T-helper 17 cell (primary cell): ENCODE measurements at regions not wholly inside any gene's neighbourhood (a gene's known extent, or its start where the extent isn't known, plus 50 kb on each side); places are given as distances from the start of the nearest gene placed in this dataset.
"Not testable (repeated sequence)": the region's sequence is repeated elsewhere in the genome, so short reads cannot be mapped to it uniquely, and the experiment has no call there.

Source experiments
- ATAC-seq: fragments of 150-1000 bp; cut with Tn5 transposase; 2 replicates; pipeline ENCODE4 v1.10.0; 2021; ENCODE audit warnings: mild to moderate bottlenecking, moderate library complexity
- DNase-seq, 3 donors: peaks; one replicate each; pipeline versions ENCODE4 v3.0.0 to v3.0.0-alpha.2; 2020 to 2021
- H3K9me3 ChIP-seq: one replicate; pipeline ENCODE4 v1.7.0; 2013; ENCODE audit warnings: low read length, mild to moderate bottlenecking; ENCODE audit not compliant: control insufficient read depth, poor library complexity, severe bottlenecking
- H3K27ac Mint-ChIP-seq: one replicate; pipeline ENCODE4 v1.8.0; 2022; ENCODE audit warnings: mild to moderate bottlenecking, moderate library complexity, mixed read lengths
- H3K27me3 Mint-ChIP-seq: one replicate; pipeline ENCODE4 v1.8.0; 2022; ENCODE audit warnings: mixed read lengths
- H3K36me3 Mint-ChIP-seq: one replicate; pipeline ENCODE4 v1.8.0; 2022; ENCODE audit warnings: low read depth, mixed read lengths
- H3K4me1 Mint-ChIP-seq: one replicate; pipeline ENCODE4 v1.8.0; 2022; ENCODE audit warnings: mild to moderate bottlenecking, mixed read lengths
- H3K4me3 Mint-ChIP-seq: one replicate; pipeline ENCODE4 v1.8.0; 2022; ENCODE audit warnings: mild to moderate bottlenecking, moderate library complexity, mixed read lengths

- Mint-ChIP-seq H3K36me3 (no peaks in the 10 kb centered on the region), H3K27me3 (no peaks in the 10 kb centered on the region), H3K4me1 (no peaks in the 10 kb centered on the region), H3K27ac (no peak overlapping the region), H3K4me3 (no peak overlapping the region)
- no peaks in the 10 kb centered on the region for H3K9me3 ChIP-seq
- DNase-seq (no peak), ATAC-seq (no peak)
These were observed 171.7 kb downstream of the TLE3 start for GRCh38 chr15:69926006-69926405.

GRCh38 chr15:69926721-69927120, 171.0 kb downstream of the TLE3 start:
- no peak for DNase-seq
- no peaks in the 10 kb centered on the region for H3K27me3 Mint-ChIP-seq
- H3K4me1 Mint-ChIP-seq, result no peaks in the 10 kb centered on the region
- no peak overlapping the region for H3K4me3 Mint-ChIP-seq
- no peaks in the 10 kb centered on the region for H3K36me3 Mint-ChIP-seq
- H3K27ac Mint-ChIP-seq, result no peak overlapping the region
- no peak for ATAC-seq
- H3K9me3 ChIP-seq, result no peaks in the 10 kb centered on the region

- not testable (repeated sequence) for H3K4me1 Mint-ChIP-seq, H3K9me3 ChIP-seq, H3K27me3 Mint-ChIP-seq, H3K4me3 Mint-ChIP-seq, H3K36me3 Mint-ChIP-seq, DNase-seq, ATAC-seq, H3K27ac Mint-ChIP-seq
These were observed 168.8 kb downstream of the TLE3 start for GRCh38 chr15:69928890-69929289.

- Mint-ChIP-seq H3K4me3 (no peak overlapping the region), H3K27ac (no peak overlapping the region), H3K36me3 (no peaks in the 10 kb centered on the region), H3K27me3 (peaks cover 13% of the 10 kb centered on the region), H3K4me1 (no peaks in the 10 kb centered on the region)
- no peak for ATAC-seq
- DNase-seq, result no peak
- H3K9me3 ChIP-seq, result no peaks in the 10 kb centered on the region
These were observed 167.6 kb downstream of the TLE3 start for GRCh38 chr15:69929905-69930630.

- H3K4me1 Mint-ChIP-seq, result no peaks in the 10 kb centered on the region
- no peaks in the 10 kb centered on the region for H3K36me3 Mint-ChIP-seq
- H3K27me3 Mint-ChIP-seq, result peaks cover 13% of the 10 kb centered on the region
- no peak overlapping the region for H3K27ac Mint-ChIP-seq
- H3K4me3 Mint-ChIP-seq, result no peak overlapping the region
- ATAC-seq (no peak), DNase-seq (no peak)
- H3K9me3 ChIP-seq, result no peaks in the 10 kb centered on the region
These were observed 167.0 kb downstream of the TLE3 start for GRCh38 chr15:69930754-69931153.

- ATAC-seq (no peak), DNase-seq (no peak)
- H3K4me3 Mint-ChIP-seq, result no peak overlapping the region
- no peaks in the 10 kb centered on the region for H3K36me3 Mint-ChIP-seq
- H3K27ac Mint-ChIP-seq, result no peak overlapping the region
- H3K9me3 ChIP-seq, result no peaks in the 10 kb centered on the region
- peaks cover 13% of the 10 kb centered on the region for H3K27me3 Mint-ChIP-seq
- no peaks in the 10 kb centered on the region for H3K4me1 Mint-ChIP-seq
These were observed 166.6 kb downstream of the TLE3 start for GRCh38 chr15:69931156-69931555.

- ATAC-seq (no peak), DNase-seq (no peak)
- no peak overlapping the region for H3K4me3 Mint-ChIP-seq
- no peaks in the 10 kb centered on the region for H3K36me3 Mint-ChIP-seq
- H3K27ac Mint-ChIP-seq, result no peak overlapping the region
- H3K9me3 ChIP-seq, result no peaks in the 10 kb centered on the region
- peaks cover 13% of the 10 kb centered on the region for H3K27me3 Mint-ChIP-seq
- peaks cover 3% of the 10 kb centered on the region for H3K4me1 Mint-ChIP-seq
These were observed 163.1 kb downstream of the TLE3 start for GRCh38 chr15:69934607-69935006.

GRCh38 chr15:69939513-69940440, 157.9 kb downstream of the TLE3 start:
- Mint-ChIP-seq H3K27ac (no peak overlapping the region), H3K4me1 (peaks cover 3% of the 10 kb centered on the region), H3K4me3 (no peak overlapping the region), H3K27me3 (peaks cover 8% of the 10 kb centered on the region), H3K36me3 (no peaks in the 10 kb centered on the region)
- DNase-seq (no peak), ATAC-seq (no peak)
- H3K9me3 ChIP-seq, result no peaks in the 10 kb centered on the region

GRCh38 chr15:69940441-69941300, 157.0 kb downstream of the TLE3 start:
- Mint-ChIP-seq H3K4me3 (no peak overlapping the region), H3K4me1 (peaks cover 3% of the 10 kb centered on the region), H3K36me3 (no peaks in the 10 kb centered on the region), H3K27me3 (peaks cover 11% of the 10 kb centered on the region), H3K27ac (no peak overlapping the region)
- no peak for DNase-seq
- no peak for ATAC-seq
- no peaks in the 10 kb centered on the region for H3K9me3 ChIP-seq

GRCh38 chr15:69941301-69941605, 156.5 kb downstream of the TLE3 start:
- no peaks in the 10 kb centered on the region for H3K9me3 ChIP-seq
- Mint-ChIP-seq H3K27ac (no peak overlapping the region), H3K4me3 (no peak overlapping the region), H3K4me1 (peaks cover 3% of the 10 kb centered on the region), H3K36me3 (no peaks in the 10 kb centered on the region), H3K27me3 (peaks cover 11% of the 10 kb centered on the region)
- DNase-seq (no peak), ATAC-seq (no peak)

GRCh38 chr15:69941706-69942495, 155.8 kb downstream of the TLE3 start:
- Mint-ChIP-seq H3K4me3 (no peak overlapping the region), H3K4me1 (peaks cover 3% of the 10 kb centered on the region), H3K27ac (no peak overlapping the region), H3K36me3 (no peaks in the 10 kb centered on the region), H3K27me3 (peaks cover 11% of the 10 kb centered on the region)
- DNase-seq (no peak), ATAC-seq (no peak)
- H3K9me3 ChIP-seq, result no peaks in the 10 kb centered on the region

GRCh38 chr15:69943637-69944036, 154.1 kb downstream of the TLE3 start:
- Mint-ChIP-seq H3K4me3 (no peak overlapping the region), H3K27ac (no peak overlapping the region), H3K27me3 (peaks cover 11% of the 10 kb centered on the region), H3K4me1 (peaks cover 3% of the 10 kb centered on the region), H3K36me3 (no peaks in the 10 kb centered on the region)
- H3K9me3 ChIP-seq, result no peaks in the 10 kb centered on the region
- DNase-seq (no peak), ATAC-seq (no peak)
